SK-N-SH (cell line): ENCODE measurements at regions not wholly inside any gene's neighbourhood (a gene's known extent, or its start where the extent isn't known, plus 50 kb on each side); places are given as distances from the start of the nearest gene placed in this dataset.

Source experiments
- EP300 ChIP-seq, 2 experiments: IDR thresholded peaks; 2 replicates each; pipeline versions ENCODE4 v1.4.0 to v1.6.1; 2012; ENCODE audit warnings: borderline replicate concordance in 1 of 2, low read depth in 1 of 2, low read length in 1 of 2
- IRF3 ChIP-seq: fragments of 150-350 bp; IDR thresholded peaks from 2 replicates; pipeline ENCODE4 v1.6.1; 2016; ENCODE audit warnings: mild to moderate bottlenecking, low read depth, low read length
- MXI1 ChIP-seq: IDR thresholded peaks from 2 replicates; pipeline ENCODE4 v1.6.1; 2012; ENCODE audit warnings: mild to moderate bottlenecking, low read depth, low read length, improper control_type of control experiment
- NFIC ChIP-seq: IDR thresholded peaks from 2 replicates; pipeline ENCODE4 v1.4.0; 2012; ENCODE audit warnings: borderline replicate concordance
- POLR2AphosphoS5 ChIP-seq: IDR thresholded peaks from 2 replicates; pipeline ENCODE4 v1.6.1; 2012; ENCODE audit warnings: low read depth, low read length
- RXRA ChIP-seq: IDR thresholded peaks from 2 replicates; pipeline ENCODE4 v1.4.0; 2012; ENCODE audit warnings: low read depth, mild to moderate bottlenecking, borderline replicate concordance
- SIN3A ChIP-seq: IDR thresholded peaks from 2 replicates; pipeline ENCODE4 v1.6.1; 2012; ENCODE audit warnings: low read depth, mild to moderate bottlenecking, low read length, moderate library complexity, borderline replicate concordance
- SMC3 ChIP-seq: IDR thresholded peaks from 2 replicates; pipeline ENCODE4 v1.6.1; 2012; ENCODE audit warnings: low read depth, low read length, improper control_type of control experiment
- YY1 ChIP-seq: IDR thresholded peaks from 2 replicates; pipeline ENCODE4 v1.4.0; 2012; ENCODE audit warnings: low read depth, mild to moderate bottlenecking
- TF ChIP-seq, protein P1 (sequence below): IDR thresholded peaks from 2 replicates; pipeline ENCODE4 v1.4.0; 2012; ENCODE audit warnings: low read depth
- TF ChIP-seq, protein P2 (sequence below): fragments of 150-350 bp; IDR thresholded peaks from 2 replicates; pipeline ENCODE4 v1.6.1; 2017; ENCODE audit warnings: antibody characterized with exemption, low read length, low read depth, borderline replicate concordance
- TF ChIP-seq, protein P3 (sequence below): fragments of 200-600 bp; sonication (generic); IDR thresholded peaks from 2 replicates; pipeline ENCODE4 v1.6.1; 2017; ENCODE audit warnings: antibody characterized with exemption, mild to moderate bottlenecking, moderate library complexity
- TF ChIP-seq, protein P4 (sequence below): IDR thresholded peaks from 2 replicates; pipeline ENCODE4; 2012
- TF ChIP-seq, protein P5 (sequence below): IDR thresholded peaks from 2 replicates; pipeline ENCODE4 v1.6.1; 2012; ENCODE audit warnings: mild to moderate bottlenecking, low read depth, low read length, moderate library complexity

- TF ChIP-seq SMC3: no peak
- TF ChIP-seq, protein P1, sequence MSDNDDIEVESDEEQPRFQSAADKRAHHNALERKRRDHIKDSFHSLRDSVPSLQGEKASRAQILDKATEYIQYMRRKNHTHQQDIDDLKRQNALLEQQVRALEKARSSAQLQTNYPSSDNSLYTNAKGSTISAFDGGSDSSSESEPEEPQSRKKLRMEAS: no peak
- TF ChIP-seq, protein P2, sequence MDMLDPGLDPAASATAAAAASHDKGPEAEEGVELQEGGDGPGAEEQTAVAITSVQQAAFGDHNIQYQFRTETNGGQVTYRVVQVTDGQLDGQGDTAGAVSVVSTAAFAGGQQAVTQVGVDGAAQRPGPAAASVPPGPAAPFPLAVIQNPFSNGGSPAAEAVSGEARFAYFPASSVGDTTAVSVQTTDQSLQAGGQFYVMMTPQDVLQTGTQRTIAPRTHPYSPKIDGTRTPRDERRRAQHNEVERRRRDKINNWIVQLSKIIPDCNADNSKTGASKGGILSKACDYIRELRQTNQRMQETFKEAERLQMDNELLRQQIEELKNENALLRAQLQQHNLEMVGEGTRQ: no peak
- TF ChIP-seq EP300 (IDR thresholded peaks at IDR 0.05; ENCODE audit: borderline replicate concordance in 1 of 2, low read depth in 1 of 2, low read length in 1 of 2): peak; percentile 52 to 69; a peak in 3 of 4 replicates
- TF ChIP-seq, protein P3, sequence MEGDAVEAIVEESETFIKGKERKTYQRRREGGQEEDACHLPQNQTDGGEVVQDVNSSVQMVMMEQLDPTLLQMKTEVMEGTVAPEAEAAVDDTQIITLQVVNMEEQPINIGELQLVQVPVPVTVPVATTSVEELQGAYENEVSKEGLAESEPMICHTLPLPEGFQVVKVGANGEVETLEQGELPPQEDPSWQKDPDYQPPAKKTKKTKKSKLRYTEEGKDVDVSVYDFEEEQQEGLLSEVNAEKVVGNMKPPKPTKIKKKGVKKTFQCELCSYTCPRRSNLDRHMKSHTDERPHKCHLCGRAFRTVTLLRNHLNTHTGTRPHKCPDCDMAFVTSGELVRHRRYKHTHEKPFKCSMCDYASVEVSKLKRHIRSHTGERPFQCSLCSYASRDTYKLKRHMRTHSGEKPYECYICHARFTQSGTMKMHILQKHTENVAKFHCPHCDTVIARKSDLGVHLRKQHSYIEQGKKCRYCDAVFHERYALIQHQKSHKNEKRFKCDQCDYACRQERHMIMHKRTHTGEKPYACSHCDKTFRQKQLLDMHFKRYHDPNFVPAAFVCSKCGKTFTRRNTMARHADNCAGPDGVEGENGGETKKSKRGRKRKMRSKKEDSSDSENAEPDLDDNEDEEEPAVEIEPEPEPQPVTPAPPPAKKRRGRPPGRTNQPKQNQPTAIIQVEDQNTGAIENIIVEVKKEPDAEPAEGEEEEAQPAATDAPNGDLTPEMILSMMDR: no peak
- peak; percentile 43; the same call in 1 of the 2 replicates for TF ChIP-seq RXRA
- TF ChIP-seq MXI1: no peak
- TF ChIP-seq NFIC: peak; percentile 75
- TF ChIP-seq, protein P4, sequence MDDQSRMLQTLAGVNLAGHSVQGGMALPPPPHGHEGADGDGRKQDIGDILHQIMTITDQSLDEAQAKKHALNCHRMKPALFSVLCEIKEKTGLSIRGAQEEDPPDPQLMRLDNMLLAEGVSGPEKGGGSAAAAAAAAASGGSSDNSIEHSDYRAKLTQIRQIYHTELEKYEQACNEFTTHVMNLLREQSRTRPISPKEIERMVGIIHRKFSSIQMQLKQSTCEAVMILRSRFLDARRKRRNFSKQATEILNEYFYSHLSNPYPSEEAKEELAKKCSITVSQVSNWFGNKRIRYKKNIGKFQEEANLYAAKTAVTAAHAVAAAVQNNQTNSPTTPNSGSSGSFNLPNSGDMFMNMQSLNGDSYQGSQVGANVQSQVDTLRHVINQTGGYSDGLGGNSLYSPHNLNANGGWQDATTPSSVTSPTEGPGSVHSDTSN: peak; percentile 96
- TF ChIP-seq SIN3A: peak; percentile 54; the same call in 1 of the 2 replicates
- TF ChIP-seq IRF3: no peak
- TF ChIP-seq POLR2AphosphoS5: peak; percentile 65; the same call in 1 of the 2 replicates
- TF ChIP-seq, protein P5, sequence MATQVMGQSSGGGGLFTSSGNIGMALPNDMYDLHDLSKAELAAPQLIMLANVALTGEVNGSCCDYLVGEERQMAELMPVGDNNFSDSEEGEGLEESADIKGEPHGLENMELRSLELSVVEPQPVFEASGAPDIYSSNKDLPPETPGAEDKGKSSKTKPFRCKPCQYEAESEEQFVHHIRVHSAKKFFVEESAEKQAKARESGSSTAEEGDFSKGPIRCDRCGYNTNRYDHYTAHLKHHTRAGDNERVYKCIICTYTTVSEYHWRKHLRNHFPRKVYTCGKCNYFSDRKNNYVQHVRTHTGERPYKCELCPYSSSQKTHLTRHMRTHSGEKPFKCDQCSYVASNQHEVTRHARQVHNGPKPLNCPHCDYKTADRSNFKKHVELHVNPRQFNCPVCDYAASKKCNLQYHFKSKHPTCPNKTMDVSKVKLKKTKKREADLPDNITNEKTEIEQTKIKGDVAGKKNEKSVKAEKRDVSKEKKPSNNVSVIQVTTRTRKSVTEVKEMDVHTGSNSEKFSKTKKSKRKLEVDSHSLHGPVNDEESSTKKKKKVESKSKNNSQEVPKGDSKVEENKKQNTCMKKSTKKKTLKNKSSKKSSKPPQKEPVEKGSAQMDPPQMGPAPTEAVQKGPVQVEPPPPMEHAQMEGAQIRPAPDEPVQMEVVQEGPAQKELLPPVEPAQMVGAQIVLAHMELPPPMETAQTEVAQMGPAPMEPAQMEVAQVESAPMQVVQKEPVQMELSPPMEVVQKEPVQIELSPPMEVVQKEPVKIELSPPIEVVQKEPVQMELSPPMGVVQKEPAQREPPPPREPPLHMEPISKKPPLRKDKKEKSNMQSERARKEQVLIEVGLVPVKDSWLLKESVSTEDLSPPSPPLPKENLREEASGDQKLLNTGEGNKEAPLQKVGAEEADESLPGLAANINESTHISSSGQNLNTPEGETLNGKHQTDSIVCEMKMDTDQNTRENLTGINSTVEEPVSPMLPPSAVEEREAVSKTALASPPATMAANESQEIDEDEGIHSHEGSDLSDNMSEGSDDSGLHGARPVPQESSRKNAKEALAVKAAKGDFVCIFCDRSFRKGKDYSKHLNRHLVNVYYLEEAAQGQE: no peak
- TF ChIP-seq YY1: 0 out of 2 replicates have a peak, but pooled peaks have one; percentile 23
Observed at GRCh38 chr18:68509902-68510301, 205.0 kb downstream of the TMX3 start.
